ENCODE measurements at regions not wholly inside any gene's neighbourhood (a gene's known extent, or its start where the extent isn't known, plus 50 kb on each side); places are given as distances from the start of the nearest gene placed in this dataset.

DNA sequence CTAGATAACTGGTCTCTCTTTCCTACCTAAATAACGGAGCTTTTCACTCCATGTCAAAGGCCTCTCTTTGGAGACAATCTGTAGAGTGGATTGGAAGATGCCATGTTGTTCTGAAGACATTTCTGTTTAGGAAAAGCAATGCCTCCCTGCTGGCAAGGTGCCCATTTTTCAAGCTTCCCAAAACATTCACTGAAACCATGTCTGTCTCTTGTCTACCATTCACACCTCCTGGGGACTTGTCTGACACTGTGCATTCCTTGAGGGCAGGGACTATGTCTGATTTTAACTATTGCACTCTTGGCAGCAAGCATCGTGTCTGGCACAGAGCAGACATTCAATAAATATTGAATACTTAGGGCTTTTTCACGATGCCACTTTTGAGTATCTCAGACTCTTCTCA lies 528.9 kb upstream of the NRP1 start:
- in situ Hi-C loops (cut with MboI; ENCODE audit: low pct_unique_long_range_greater_than_20kb, low sequenced_read_pairs, unreplicated experiment): no loop called here
- TF ChIP-seq, protein P1, sequence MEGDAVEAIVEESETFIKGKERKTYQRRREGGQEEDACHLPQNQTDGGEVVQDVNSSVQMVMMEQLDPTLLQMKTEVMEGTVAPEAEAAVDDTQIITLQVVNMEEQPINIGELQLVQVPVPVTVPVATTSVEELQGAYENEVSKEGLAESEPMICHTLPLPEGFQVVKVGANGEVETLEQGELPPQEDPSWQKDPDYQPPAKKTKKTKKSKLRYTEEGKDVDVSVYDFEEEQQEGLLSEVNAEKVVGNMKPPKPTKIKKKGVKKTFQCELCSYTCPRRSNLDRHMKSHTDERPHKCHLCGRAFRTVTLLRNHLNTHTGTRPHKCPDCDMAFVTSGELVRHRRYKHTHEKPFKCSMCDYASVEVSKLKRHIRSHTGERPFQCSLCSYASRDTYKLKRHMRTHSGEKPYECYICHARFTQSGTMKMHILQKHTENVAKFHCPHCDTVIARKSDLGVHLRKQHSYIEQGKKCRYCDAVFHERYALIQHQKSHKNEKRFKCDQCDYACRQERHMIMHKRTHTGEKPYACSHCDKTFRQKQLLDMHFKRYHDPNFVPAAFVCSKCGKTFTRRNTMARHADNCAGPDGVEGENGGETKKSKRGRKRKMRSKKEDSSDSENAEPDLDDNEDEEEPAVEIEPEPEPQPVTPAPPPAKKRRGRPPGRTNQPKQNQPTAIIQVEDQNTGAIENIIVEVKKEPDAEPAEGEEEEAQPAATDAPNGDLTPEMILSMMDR (IDR thresholded peaks at IDR 0.05; ENCODE audit: extremely low read depth, insufficient read depth, missing control alignments): no peak
- DNase-seq (ENCODE audit: low spot score): no peak

DNA sequence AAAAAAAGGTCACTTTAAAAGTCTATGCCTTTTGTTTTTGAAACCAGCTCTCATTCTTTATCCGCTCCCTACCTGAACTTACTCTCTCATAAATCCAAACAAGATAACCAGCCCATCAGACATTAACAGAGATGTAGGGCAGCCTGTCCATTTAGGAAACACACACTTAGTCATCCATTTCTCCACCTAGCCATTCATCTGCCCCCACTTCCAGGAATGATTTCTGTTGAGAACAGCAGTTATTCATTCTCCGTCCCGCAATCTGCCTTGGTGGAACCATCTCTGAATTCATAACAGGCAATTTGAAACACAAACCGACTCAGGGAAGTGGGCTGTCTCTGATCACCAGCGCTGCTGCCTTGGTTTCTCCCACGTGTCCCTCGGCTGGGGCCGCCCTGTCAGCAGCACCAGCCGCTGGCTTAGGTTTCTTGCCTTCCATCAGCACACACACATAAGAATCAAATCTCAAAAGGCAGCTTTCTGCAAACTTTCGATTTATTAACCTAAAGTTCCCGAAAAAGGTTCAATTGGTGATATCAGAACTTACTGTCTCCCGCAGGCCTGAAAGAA lies 528.2 kb upstream of the NRP1 start:
- in situ Hi-C loops (cut with MboI; ENCODE audit: low pct_unique_long_range_greater_than_20kb, low sequenced_read_pairs, unreplicated experiment): no loop called here
- TF ChIP-seq, protein P1 (IDR thresholded peaks at IDR 0.05; ENCODE audit: extremely low read depth, insufficient read depth, missing control alignments): no peak
- DNase-seq (ENCODE audit: low spot score): no peak

DNA sequence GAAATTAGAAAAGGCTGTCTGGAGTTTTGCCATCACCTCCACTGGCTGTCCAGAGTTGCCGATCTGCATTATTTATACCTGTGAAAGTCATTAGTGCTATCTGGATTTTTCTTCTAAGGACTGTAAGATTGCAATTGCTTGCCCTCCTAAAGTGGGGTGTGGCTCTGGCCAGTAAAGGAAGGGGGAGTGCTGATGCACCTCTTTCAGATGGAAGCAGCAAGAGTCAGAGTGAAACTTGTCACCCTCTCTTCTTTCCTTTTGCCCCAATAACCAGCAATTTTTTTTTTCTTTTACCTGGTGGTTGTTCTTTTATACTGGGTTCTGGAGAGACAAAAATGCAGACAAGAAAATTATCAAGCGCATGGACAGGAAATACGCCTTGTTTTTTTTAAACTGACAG lies 527.4 kb upstream of the NRP1 start:
- in situ Hi-C loops (cut with MboI; ENCODE audit: low pct_unique_long_range_greater_than_20kb, low sequenced_read_pairs, unreplicated experiment): no loop called here
- no peak for DNase-seq (ENCODE audit: low spot score)
- TF ChIP-seq, protein P1 (IDR thresholded peaks at IDR 0.05; ENCODE audit: extremely low read depth, insufficient read depth, missing control alignments): no peak

DNA sequence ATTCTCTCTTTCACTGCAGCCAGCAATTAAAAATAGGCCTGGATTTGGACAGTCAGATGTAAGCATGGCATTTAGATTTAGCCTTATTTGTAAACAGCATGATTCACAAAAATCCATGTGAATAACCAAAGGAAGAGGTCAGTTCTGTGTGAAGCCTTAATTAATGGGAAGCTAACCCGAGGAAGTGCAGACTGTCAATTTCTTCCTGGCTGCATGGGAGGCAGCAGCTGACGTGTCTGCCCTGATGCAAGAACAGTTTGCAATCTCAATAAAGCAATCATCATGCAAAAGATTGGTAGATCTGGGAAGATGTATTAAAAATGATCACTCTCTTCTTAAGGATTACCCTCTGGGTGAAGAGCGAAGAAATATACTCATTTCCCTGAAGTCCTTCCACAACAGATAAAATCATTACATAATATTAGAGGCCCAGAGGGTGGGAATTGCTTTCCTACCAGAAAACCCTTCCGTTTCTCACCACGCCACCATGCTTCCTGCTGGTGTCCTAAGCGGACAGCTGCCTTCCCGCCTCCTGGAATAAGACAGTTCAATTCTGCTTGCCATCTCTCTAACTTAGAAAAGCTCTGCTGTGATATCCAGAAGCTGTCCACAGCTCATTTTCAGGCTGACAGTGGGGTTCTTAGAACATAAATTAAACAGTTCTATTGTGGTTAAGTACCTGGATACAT lies 526.7 kb upstream of the NRP1 start:
- no peak for DNase-seq (ENCODE audit: low spot score)
- in situ Hi-C loops (cut with MboI; ENCODE audit: low pct_unique_long_range_greater_than_20kb, low sequenced_read_pairs, unreplicated experiment): no loop called here
- TF ChIP-seq, protein P1 (IDR thresholded peaks at IDR 0.05; ENCODE audit: extremely low read depth, insufficient read depth, missing control alignments): no peak

DNA sequence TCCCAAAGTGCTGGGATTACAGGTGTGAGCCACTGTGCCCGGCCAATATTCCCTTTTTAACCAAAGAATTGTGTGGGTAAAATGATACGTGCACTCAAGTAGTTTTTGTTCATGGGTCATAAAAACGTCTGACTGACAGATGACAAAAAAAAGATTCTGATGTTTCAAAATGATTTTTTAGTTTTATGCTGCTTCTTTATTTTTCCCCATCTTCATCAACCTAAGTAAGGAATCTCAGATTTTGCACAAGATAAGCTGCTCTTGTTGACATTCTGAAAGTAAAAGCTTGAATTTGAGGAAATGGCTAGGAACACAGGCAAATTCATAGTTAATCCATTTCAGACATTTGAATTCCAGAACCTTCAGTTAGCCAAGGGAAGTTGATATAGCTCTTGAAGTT lies 526.1 kb upstream of the NRP1 start:
- in situ Hi-C loops (cut with MboI; ENCODE audit: low pct_unique_long_range_greater_than_20kb, low sequenced_read_pairs, unreplicated experiment): no loop called here
- no peak for DNase-seq (ENCODE audit: low spot score)
- TF ChIP-seq, protein P1 (IDR thresholded peaks at IDR 0.05; ENCODE audit: extremely low read depth, insufficient read depth, missing control alignments): no peak

DNA sequence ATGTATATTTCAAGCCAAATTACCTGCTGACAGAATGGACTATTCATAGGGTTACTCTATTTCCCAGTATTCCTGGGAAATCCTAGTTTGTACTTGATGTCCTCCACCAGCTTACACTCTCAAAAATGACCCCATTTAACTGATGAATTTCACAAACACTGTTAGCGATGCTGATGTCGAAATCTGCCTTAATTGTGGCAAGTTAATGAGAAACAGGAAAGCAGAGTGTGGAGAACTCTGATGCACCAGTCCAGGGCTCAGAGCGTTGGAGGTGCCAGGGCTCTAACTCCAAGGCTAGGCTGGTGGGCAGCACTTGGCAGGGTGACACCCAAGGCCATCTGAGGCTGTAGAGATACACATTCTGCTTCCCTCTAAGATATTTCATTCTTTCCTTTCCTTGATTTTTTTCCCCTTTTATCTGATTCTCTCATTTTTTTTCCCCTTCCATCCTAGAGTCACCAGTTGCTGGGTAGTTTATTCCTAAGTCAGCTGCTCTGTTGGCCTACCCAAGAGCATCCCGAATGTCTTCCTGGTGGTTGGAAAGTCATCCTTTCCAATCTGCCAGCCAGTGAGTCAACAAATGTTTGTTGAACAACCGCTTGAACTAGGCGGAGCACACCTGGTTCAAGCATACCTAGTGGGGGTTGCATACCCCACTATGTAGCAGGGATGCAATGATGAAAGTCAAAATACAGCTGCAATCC lies 525.0 kb upstream of the NRP1 start:
- in situ Hi-C loops (cut with MboI; ENCODE audit: low pct_unique_long_range_greater_than_20kb, low sequenced_read_pairs, unreplicated experiment): no loop called here
- TF ChIP-seq, protein P1 (IDR thresholded peaks at IDR 0.05; ENCODE audit: extremely low read depth, insufficient read depth, missing control alignments): no peak
- DNase-seq (ENCODE audit: low spot score): no peak
